Duodenal mucosa (tissue), 2 donors: ENCODE measurements at regions not wholly inside any gene's neighbourhood (a gene's known extent, or its start where the extent isn't known, plus 50 kb on each side); places are given as distances from the start of the nearest gene placed in this dataset.

ENCODE experiments used
- H3K27ac ChIP-seq: one replicate; pipeline ENCODE4 v1.7.0; 2013; ENCODE audit warnings: low read depth, low read length
- H3K27me3 ChIP-seq, 2 donors: one replicate each; pipeline ENCODE4 v1.7.0; 2013; ENCODE audit warnings: low read length in 2 of 2, control low read depth in 1 of 2; ENCODE audit not compliant: insufficient read depth in 2 of 2, control insufficient read depth in 1 of 2
- H3K36me3 ChIP-seq, 2 donors: one replicate each; pipeline ENCODE4 v1.7.0; 2013; ENCODE audit warnings: low read length in 2 of 2, control low read depth in 1 of 2; ENCODE audit not compliant: insufficient read depth in 2 of 2, control insufficient read depth in 1 of 2
- H3K4me1 ChIP-seq, 2 donors: one replicate each; pipeline ENCODE4 v1.7.0; 2013; ENCODE audit warnings: low read length in 2 of 2, control low read depth in 1 of 2; ENCODE audit not compliant: insufficient read depth in 2 of 2, control insufficient read depth in 1 of 2
- H3K4me3 ChIP-seq, 2 donors: one replicate each; pipeline ENCODE4 v1.7.0; 2013; ENCODE audit warnings: low read length in 2 of 2, low read depth in 1 of 2
- H3K9ac ChIP-seq, 2 donors: one replicate each; pipeline ENCODE4 v1.7.0; 2013; ENCODE audit warnings: low read length in 2 of 2, low read depth in 1 of 2
- H3K9me3 ChIP-seq, 2 donors: one replicate each; pipeline ENCODE4 v1.7.0; 2013; ENCODE audit warnings: low read length in 2 of 2, control low read depth in 1 of 2; ENCODE audit not compliant: control insufficient read depth in 1 of 2

GRCh38 chr2:221817878-221818277 is 245.8 kb upstream of the EPHA4 start:
- Histone ChIP-seq H3K27me3 (no peaks in the 10 kb centered on the region), H3K36me3 (no peaks in the 10 kb centered on the region), H3K27ac (no peak overlapping the region), H3K9me3 (no peaks in the 10 kb centered on the region), H3K4me1 (no peaks in the 10 kb centered on the region), H3K4me3 (no peak overlapping the region), H3K9ac (no peak overlapping the region)

DNA sequence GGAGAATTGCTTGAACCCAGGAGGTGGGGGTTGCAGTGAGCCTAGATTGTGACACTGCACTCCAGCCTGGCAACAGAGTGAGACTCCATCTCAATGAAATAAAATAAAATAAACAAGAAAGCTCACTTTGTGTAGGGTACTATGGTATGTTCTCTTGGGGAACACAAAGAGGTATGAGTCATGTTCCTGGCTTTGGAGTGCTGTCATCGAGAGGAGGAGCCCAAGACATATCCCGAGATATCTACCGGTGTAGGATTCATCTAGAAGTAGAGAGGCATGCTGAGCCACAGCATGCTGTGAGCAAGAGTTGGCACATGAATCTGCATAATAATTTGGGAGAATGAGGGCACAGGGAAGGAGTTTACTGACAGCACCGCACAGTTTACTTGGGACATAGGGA is 244.9 kb upstream of the EPHA4 start:
- Histone ChIP-seq H3K36me3 (no peaks in the 10 kb centered on the region), H3K9ac (no peak overlapping the region), H3K27ac (no peak overlapping the region), H3K27me3 (no peaks in the 10 kb centered on the region), H3K4me1 (no peaks in the 10 kb centered on the region), H3K9me3 (no peaks in the 10 kb centered on the region), H3K4me3 (no peak overlapping the region)

GRCh38 chr2:221816566-221816965 is 244.5 kb upstream of the EPHA4 start:
- H3K9ac ChIP-seq = no peak overlapping the region
- no peaks in the 10 kb centered on the region for H3K27me3 ChIP-seq
- no peaks in the 10 kb centered on the region for H3K9me3 ChIP-seq
- H3K36me3 ChIP-seq = no peaks in the 10 kb centered on the region
- no peak overlapping the region for H3K4me3 ChIP-seq
- no peak overlapping the region for H3K27ac ChIP-seq
- no peaks in the 10 kb centered on the region for H3K4me1 ChIP-seq

GRCh38 chr2:221810650-221811049 is 238.5 kb upstream of the EPHA4 start:
- no peaks in the 10 kb centered on the region for H3K27me3 ChIP-seq
- no peaks in the 10 kb centered on the region for H3K36me3 ChIP-seq
- no peaks in the 10 kb centered on the region for H3K4me1 ChIP-seq
- no peak overlapping the region for H3K4me3 ChIP-seq
- no peaks in the 10 kb centered on the region for H3K9me3 ChIP-seq
- no peak overlapping the region for H3K27ac ChIP-seq
- H3K9ac ChIP-seq = no peak overlapping the region

- H3K27ac ChIP-seq = no peak overlapping the region
- H3K4me1 ChIP-seq = no peaks in the 10 kb centered on the region
Observed at GRCh38 chr2:221810245-221810644, 238.1 kb upstream of the EPHA4 start.

GRCh38 chr2:221808488-221808887 is 236.4 kb upstream of the EPHA4 start:
- H3K27ac ChIP-seq = no peak overlapping the region
- no peaks in the 10 kb centered on the region for H3K27me3 ChIP-seq
- H3K36me3 ChIP-seq = no peaks in the 10 kb centered on the region
- no peaks in the 10 kb centered on the region for H3K4me1 ChIP-seq
- no peak overlapping the region for H3K9ac ChIP-seq
- no peaks in the 10 kb centered on the region for H3K9me3 ChIP-seq
- H3K4me3 ChIP-seq = no peak overlapping the region

More at GRCh38 chr2:221810245-221810644, 238.1 kb upstream of the EPHA4 start:
- no peak overlapping the region for H3K9ac ChIP-seq
- H3K36me3 ChIP-seq = no peaks in the 10 kb centered on the region
- no peaks in the 10 kb centered on the region for H3K27me3 ChIP-seq
- H3K4me3 ChIP-seq = no peak overlapping the region
- no peaks in the 10 kb centered on the region for H3K9me3 ChIP-seq

- H3K9ac ChIP-seq = no peak overlapping the region
- no peaks in the 10 kb centered on the region for H3K27me3 ChIP-seq
- no peaks in the 10 kb centered on the region for H3K9me3 ChIP-seq
- H3K27ac ChIP-seq = no peak overlapping the region
- H3K4me1 ChIP-seq = no peaks in the 10 kb centered on the region
- no peak overlapping the region for H3K4me3 ChIP-seq
- no peaks in the 10 kb centered on the region for H3K36me3 ChIP-seq
Observed at GRCh38 chr2:221807706-221808105, 235.6 kb upstream of the EPHA4 start.

DNA sequence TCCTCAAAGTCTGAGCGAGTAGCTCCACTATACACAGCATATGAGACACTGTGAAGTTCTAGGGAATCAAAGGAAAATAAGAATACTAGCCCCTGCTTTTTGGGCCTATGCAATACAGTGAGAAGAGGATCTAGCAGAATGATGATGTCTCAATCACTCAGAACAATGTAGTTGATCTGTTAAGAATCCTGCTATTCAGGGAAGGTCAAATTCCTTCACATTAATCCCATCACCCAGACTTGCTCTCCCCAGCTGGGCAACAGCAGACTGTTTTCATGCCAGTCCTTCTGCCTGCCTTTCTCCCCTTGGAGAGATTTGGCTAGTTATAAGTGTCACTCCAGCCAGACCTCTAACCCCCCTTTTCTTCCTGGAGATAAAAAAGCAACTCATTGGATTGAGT is 230.0 kb upstream of the EPHA4 start:
- no peaks in the 10 kb centered on the region for H3K9me3 ChIP-seq
- H3K27me3 ChIP-seq = no peaks in the 10 kb centered on the region
- no peak overlapping the region for H3K27ac ChIP-seq
- H3K4me1 ChIP-seq = no peaks in the 10 kb centered on the region
- no peak overlapping the region for H3K4me3 ChIP-seq
- no peaks in the 10 kb centered on the region for H3K36me3 ChIP-seq
- no peak overlapping the region for H3K9ac ChIP-seq

DNA sequence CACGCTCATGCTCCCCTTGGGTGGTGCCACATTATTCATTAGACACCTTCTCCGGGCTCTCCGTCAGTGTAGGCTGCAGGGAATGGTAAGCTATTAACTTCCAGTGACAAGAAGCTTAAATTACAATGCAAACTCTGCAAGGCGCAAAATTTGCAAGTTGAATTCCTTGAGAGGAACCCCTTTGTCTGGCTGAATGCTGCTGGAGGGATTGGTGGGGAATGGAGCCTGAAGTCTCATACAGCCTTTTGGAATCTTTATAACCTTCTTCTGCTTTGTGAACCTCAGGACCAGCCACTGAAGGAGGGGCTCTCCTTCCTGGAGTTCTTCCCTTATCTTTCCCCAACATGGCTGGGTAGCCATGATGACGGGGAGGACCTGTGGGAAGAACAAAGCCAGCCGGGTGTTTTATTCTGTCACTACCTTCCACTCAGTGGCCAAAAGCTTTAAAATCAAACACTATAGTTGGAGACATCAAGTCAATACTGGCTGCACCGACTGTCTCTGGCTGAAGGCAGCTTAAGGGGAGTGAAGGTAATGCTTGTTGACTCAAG is 220.9 kb upstream of the EPHA4 start:
- no peak overlapping the region for H3K4me3 ChIP-seq
- no peaks in the 10 kb centered on the region for H3K36me3 ChIP-seq
- H3K4me1 ChIP-seq = no peaks in the 10 kb centered on the region
- no peak overlapping the region for H3K9ac ChIP-seq
- no peaks in the 10 kb centered on the region for H3K27me3 ChIP-seq
- no peak overlapping the region for H3K27ac ChIP-seq
- H3K9me3 ChIP-seq = no peaks in the 10 kb centered on the region

DNA sequence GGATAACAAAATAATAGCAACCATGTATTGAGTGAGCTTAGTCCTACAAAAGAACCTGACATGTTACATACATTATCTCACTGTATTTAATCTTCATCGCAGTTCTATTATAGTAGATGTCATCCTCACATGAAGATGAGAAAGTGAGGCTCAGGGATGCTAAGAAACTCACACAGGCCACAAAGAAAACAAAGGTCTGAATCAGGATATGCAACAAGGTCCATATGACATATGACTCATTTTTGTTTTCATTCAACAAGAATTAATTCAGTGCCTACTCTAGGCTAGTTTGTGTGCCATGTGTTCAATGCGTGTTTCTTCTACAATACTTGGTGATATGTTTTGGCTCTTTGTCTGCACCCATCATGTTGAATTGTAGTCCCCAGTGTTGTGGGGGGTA is 219.7 kb upstream of the EPHA4 start:
- Histone ChIP-seq H3K4me1 (no peaks in the 10 kb centered on the region), H3K9ac (no peak overlapping the region), H3K27me3 (no peaks in the 10 kb centered on the region), H3K4me3 (no peak overlapping the region), H3K27ac (no peak overlapping the region), H3K9me3 (no peaks in the 10 kb centered on the region), H3K36me3 (no peaks in the 10 kb centered on the region)

DNA sequence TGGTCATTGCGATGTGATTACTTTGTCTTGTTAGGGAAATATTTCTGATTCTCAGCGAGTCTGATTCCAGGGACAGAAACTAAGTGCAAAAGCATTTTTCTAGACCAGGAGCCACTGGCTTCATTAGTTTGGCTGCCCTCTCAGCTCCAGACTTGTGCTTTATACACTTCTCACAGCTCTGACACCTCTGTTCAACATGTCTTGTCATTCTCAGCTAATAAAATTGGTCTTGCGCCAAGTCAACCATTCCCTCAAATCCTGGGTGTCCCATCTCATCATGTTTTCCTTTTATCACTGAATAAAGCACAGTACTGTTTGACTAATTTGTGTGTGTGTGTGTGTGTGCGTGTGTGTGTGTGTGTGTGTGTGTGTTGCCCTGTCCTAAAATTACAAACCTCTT is 215.5 kb upstream of the EPHA4 start:
- Histone ChIP-seq H3K4me1 (no peaks in the 10 kb centered on the region), H3K4me3 (no peak overlapping the region), H3K27ac (no peak overlapping the region), H3K9me3 (no peaks in the 10 kb centered on the region), H3K27me3 (no peaks in the 10 kb centered on the region), H3K36me3 (no peaks in the 10 kb centered on the region), H3K9ac (no peak overlapping the region)
